Prostate gland (tissue), 2 donors: ENCODE measurements at regions not wholly inside any gene's neighbourhood (a gene's known extent, or its start where the extent isn't known, plus 50 kb on each side); places are given as distances from the start of the nearest gene placed in this dataset.

Experiments used
- DNase-seq: peaks from one replicate; pipeline ENCODE4 v3.0.0-alpha.2; 2019; ENCODE audit warnings: low spot score
- H3K27ac ChIP-seq, 2 donors: fragments of 200-600 bp; sonication (generic); 2 replicates each; pipeline ENCODE4 v1.5.1; 2017 to 2019
- H3K27me3 ChIP-seq: fragments of 200-600 bp; sonication (generic); replicated peaks from 2 replicates; pipeline ENCODE4 v1.5.1; 2019; ENCODE audit not compliant: insufficient read depth
- H3K36me3 ChIP-seq, 2 donors: fragments of 200-600 bp; sonication (generic); 1 replicate in 1 of 2; 2 replicates in 1 of 2; pipeline versions ENCODE4 v1.5.1 to v1.8.1; 2017 to 2019
- H3K4me1 ChIP-seq: fragments of 200-600 bp; sonication (generic); replicated peaks from 2 replicates; pipeline ENCODE4 v1.5.1; 2019
- H3K4me3 ChIP-seq, 2 donors: fragments of 200-600 bp; sonication (generic); 2 replicates each; pipeline ENCODE4 v1.5.1; 2017 to 2019
- H3K9me3 ChIP-seq: fragments of 200-600 bp; sonication (generic); 2 replicates; pipeline ENCODE4 v1.5.1; 2017
- POLR2A ChIP-seq: fragments of 450-650 bp; IDR thresholded peaks from one replicate; pipeline ENCODE4 v1.6.1; 2016; ENCODE audit warnings: antibody characterized with exemption, mild to moderate bottlenecking
- POLR2AphosphoS5 ChIP-seq: sonication (generic); formaldehyde crosslinking; IDR thresholded peaks from one replicate; pipeline ENCODE4 v1.6.1; 2017; ENCODE audit warnings: antibody characterized with exemption
- WGBS: methylation state at CpG from one replicate; pipeline ENCODE4 v1.1.5; 2018; 5-methylcytosine and 5-hydroxymethylcytosine counted together
- intact Hi-C: fragments of 100-400 bp; cut with DNase I; formaldehyde crosslinking; loops from one replicate; pipeline ENCODE4 v1.14.2; 2022
- TF ChIP-seq, protein P1 (sequence below), 4 experiments: fragments of 200-600 bp in 2 of 4; fragments of 450-650 bp in 2 of 4; sonication (generic) in 2 of 4; IDR thresholded peaks; 1 replicate in 3 of 4; 2 replicates in 1 of 4; pipeline ENCODE4 v1.5.1; 2016 to 2019; ENCODE audit warnings: antibody characterized with exemption in 4 of 4, mild to moderate bottlenecking in 2 of 4, moderate library complexity in 2 of 4

DNA sequence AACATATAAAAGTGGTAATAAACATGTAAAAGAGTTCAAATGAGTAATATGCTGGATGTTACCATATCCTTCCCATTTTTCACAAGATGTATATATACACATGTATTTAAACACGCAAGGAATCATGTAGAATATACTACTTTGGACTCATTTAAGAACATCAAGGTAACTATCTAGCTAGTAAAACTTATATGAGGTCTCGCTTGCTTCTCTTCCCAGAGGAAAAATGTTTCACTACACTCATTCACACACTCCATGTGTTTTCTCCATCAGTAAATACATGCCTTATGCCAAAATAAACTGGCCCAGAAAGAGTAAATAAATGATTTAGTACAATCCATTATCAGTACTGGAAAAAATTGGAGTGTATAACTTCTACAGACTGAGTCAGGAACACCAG is 229.2 kb upstream of the MME start:
- intact Hi-C loops = no loop called here
- Histone ChIP-seq H3K4me1 (no peaks in the 10 kb centered on the region), H3K27ac (no peak overlapping the region), H3K4me3 (no peak overlapping the region), H3K36me3 (no peaks in the 10 kb centered on the region), H3K27me3 (no peaks in the 10 kb centered on the region), H3K9me3 (no peaks in the 10 kb centered on the region)
- WGBS = 36% methylated on average over 2 of the region's 2 CpGs
- no peak for DNase-seq
- no peak for TF ChIP-seq POLR2AphosphoS5
- TF ChIP-seq POLR2A = no peak
- TF ChIP-seq, protein P1, sequence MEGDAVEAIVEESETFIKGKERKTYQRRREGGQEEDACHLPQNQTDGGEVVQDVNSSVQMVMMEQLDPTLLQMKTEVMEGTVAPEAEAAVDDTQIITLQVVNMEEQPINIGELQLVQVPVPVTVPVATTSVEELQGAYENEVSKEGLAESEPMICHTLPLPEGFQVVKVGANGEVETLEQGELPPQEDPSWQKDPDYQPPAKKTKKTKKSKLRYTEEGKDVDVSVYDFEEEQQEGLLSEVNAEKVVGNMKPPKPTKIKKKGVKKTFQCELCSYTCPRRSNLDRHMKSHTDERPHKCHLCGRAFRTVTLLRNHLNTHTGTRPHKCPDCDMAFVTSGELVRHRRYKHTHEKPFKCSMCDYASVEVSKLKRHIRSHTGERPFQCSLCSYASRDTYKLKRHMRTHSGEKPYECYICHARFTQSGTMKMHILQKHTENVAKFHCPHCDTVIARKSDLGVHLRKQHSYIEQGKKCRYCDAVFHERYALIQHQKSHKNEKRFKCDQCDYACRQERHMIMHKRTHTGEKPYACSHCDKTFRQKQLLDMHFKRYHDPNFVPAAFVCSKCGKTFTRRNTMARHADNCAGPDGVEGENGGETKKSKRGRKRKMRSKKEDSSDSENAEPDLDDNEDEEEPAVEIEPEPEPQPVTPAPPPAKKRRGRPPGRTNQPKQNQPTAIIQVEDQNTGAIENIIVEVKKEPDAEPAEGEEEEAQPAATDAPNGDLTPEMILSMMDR (IDR thresholded peaks at IDR 0.05) = no peak

DNA sequence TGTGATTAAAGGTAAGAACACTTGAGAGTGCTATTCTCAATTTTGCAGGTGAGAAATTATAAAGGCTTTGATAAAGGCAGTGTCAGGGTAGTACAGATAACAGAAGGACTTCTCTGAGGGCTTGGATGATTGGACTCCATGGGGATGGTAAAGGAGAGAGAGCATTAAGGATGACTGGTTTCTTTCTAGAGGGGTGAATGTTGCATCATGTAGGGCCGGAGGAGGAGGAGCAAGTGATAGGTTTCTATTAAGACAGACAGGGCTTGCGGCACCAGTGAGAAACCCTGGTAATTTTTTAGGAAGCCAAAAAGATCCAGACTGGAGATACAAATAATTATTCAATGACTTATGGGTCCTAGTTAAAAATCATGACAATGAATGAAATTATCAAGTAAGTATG is 230.7 kb upstream of the MME start:
- intact Hi-C loops = no loop called here

DNA sequence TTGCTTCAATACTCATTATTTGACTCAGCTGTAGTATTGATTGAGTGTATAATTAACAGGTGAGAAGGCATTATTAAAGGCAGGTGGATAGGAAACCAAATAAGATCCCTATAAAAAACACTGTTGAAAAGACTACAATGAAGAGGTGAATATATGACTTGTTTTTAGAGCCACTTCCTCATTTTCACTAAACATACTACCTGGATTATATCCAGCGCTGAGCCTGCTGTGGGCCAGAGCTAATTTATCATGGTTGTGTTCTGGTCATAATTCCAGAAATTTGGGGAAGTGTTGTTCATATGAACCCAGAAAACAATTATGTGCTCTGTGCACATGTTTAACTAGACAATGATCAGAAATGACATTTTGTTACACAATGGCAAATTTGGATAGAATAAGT is 235.3 kb upstream of the MME start:
- Histone ChIP-seq H3K27me3 (no peaks in the 10 kb centered on the region), H3K4me1 (no peaks in the 10 kb centered on the region), H3K4me3 (no peak overlapping the region), H3K36me3 (no peaks in the 10 kb centered on the region), H3K9me3 (no peaks in the 10 kb centered on the region), H3K27ac (no peak overlapping the region)
- WGBS = 69% methylated on average over 1 of the region's 1 CpG
- TF ChIP-seq, protein P1 (IDR thresholded peaks at IDR 0.05) = no peak
- TF ChIP-seq POLR2A (no peak), POLR2AphosphoS5 (no peak)
- intact Hi-C loops = no loop called here
- DNase-seq = no peak

More for the DNA sequence above, 230.7 kb upstream of the MME start:
- no peaks in the 10 kb centered on the region for H3K36me3 ChIP-seq
- H3K27me3 ChIP-seq = no peaks in the 10 kb centered on the region
- no peaks in the 10 kb centered on the region for H3K9me3 ChIP-seq
- no peak overlapping the region for H3K4me3 ChIP-seq
- no peak overlapping the region for H3K27ac ChIP-seq
- no peak for DNase-seq
- H3K4me1 ChIP-seq = no peaks in the 10 kb centered on the region
- TF ChIP-seq, protein P1 (IDR thresholded peaks at IDR 0.05) = no peak
- 97% methylated on average over 2 of the region's 2 CpGs for WGBS

DNA sequence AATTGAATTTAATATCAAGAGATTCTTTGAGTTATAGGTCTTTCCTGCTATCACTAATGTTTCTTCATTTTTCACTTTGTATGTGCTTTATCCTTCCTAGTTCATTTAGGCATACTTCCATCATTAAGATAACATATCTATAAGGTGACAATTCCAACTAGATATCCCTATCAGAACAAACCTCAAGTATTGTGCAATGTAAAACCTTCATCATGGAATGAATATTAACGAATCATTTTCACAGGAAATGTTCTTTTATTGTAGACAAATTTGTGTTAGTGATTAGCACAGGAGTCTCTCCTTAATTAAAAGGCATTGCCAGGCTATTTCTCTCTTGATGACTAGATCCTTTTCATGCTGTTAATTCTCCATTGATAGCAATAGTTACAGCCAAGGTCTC is 236.5 kb upstream of the MME start:
- no peaks in the 10 kb centered on the region for H3K4me1 ChIP-seq
- 73% methylated on average over 1 of the region's 1 CpG for WGBS
- H3K27me3 ChIP-seq = no peaks in the 10 kb centered on the region
- no peaks in the 10 kb centered on the region for H3K36me3 ChIP-seq
- H3K9me3 ChIP-seq = no peaks in the 10 kb centered on the region
- intact Hi-C loops = no loop called here
- H3K27ac ChIP-seq = no peak overlapping the region
- no peak for DNase-seq
- H3K4me3 ChIP-seq = no peak overlapping the region
- no peak for TF ChIP-seq POLR2A
- TF ChIP-seq, protein P1 (IDR thresholded peaks at IDR 0.05) = no peak
- TF ChIP-seq POLR2AphosphoS5 = no peak

DNA sequence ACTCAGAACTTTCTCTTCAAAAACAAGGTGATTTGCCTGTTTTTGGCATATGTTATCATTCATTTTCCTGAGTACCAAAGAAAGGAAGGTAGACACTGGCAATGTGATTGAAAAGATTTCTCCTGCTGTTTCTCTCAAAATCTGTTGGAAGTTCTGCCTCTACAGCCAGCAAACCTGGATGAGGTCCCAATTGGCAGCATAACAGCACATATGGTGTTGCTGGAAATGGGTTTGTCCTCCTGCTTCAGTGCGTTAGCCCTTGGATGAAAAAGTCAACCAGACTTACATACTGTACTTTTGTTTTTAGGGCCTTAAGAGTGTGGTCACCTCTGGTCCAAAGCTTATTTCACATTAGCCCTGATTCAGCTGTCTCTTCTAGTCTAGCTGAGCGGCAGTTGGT is 237.6 kb upstream of the MME start:
- Histone ChIP-seq H3K4me1 (no peaks in the 10 kb centered on the region), H3K27me3 (no peaks in the 10 kb centered on the region), H3K9me3 (no peaks in the 10 kb centered on the region), H3K36me3 (no peaks in the 10 kb centered on the region), H3K4me3 (no peak overlapping the region), H3K27ac (no peak overlapping the region)
- intact Hi-C loops = no loop called here
- TF ChIP-seq POLR2A (no peak), POLR2AphosphoS5 (no peak)
- TF ChIP-seq, protein P1 (IDR thresholded peaks at IDR 0.05) = no peak
- WGBS = 87% methylated on average over 2 of the region's 2 CpGs
- no peak for DNase-seq
